ENCODE measurements at regions not wholly inside any gene's neighbourhood (a gene's known extent, or its start where the extent isn't known, plus 50 kb on each side); places are given as distances from the start of the nearest gene placed in this dataset.

DNA sequence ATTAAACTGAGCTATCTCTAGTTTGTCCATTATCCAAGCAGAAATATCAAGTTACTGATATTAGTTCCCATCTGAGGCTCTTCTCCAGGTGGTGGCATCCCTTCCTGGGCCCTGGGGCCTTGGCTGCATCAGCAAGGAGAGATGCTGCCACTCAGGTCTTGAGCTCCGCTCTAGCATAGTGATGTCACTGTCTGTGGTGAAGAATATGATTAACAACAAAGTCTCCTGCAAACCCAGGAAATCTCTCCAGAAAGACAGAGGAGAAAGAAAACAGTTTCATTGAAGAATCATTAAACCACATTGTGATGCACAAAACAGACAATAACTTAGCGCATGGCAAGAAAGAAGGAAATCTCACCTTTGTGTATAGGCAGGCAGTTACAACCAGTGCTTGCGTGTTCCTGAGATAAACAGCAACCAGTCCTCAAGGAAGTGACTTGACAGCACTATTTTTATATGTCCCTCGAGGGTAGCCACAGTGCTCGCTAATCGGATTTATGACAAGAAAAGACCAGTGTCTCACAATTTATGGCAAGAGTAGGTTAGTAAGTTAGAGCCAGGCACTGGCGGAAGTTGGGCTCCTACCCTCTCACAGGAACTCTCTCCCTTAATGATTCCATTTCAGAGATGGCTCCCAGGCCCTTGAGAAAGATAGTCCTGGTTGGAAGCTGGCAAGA lies 151.1 kb downstream of the AHSP start:
- no peak for TF ChIP-seq POLR2A (IDR thresholded peaks at IDR 0.05; ENCODE audit: low read depth)
- no peak for TF ChIP-seq POLR2AphosphoS5 (IDR thresholded peaks at IDR 0.05)
- TF ChIP-seq, protein P1, sequence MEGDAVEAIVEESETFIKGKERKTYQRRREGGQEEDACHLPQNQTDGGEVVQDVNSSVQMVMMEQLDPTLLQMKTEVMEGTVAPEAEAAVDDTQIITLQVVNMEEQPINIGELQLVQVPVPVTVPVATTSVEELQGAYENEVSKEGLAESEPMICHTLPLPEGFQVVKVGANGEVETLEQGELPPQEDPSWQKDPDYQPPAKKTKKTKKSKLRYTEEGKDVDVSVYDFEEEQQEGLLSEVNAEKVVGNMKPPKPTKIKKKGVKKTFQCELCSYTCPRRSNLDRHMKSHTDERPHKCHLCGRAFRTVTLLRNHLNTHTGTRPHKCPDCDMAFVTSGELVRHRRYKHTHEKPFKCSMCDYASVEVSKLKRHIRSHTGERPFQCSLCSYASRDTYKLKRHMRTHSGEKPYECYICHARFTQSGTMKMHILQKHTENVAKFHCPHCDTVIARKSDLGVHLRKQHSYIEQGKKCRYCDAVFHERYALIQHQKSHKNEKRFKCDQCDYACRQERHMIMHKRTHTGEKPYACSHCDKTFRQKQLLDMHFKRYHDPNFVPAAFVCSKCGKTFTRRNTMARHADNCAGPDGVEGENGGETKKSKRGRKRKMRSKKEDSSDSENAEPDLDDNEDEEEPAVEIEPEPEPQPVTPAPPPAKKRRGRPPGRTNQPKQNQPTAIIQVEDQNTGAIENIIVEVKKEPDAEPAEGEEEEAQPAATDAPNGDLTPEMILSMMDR (IDR thresholded peaks at IDR 0.05), result no peak

Data from esophagus muscularis mucosa (tissue), 3 donors.